Heart right ventricle (tissue), 16 donors: ENCODE measurements at regions not wholly inside any gene's neighbourhood (a gene's known extent, or its start where the extent isn't known, plus 50 kb on each side); places are given as distances from the start of the nearest gene placed in this dataset.
A peak's percentile ranks its signal among the peaks of the same experiment; 100 is the strongest.

Source experiments
- ATAC-seq, 8 donors: fragments of 200-7000 bp; cut with Tn5 transposase; one replicate each; pipeline ENCODE4 v1.9.1; 2020; ENCODE audit warnings: mild to moderate bottlenecking in 8 of 8, moderate library complexity in 8 of 8, moderate number of reproducible peaks in 1 of 8
- DNase-seq, 2 donors: peaks; one replicate each; pipeline ENCODE4 v3.0.0-alpha.2; 2020
- H3K27ac ChIP-seq, 10 donors: fragments of 200-600 bp; sonication (generic) in 2 of 10; one replicate each; pipeline versions ENCODE4 v1.5.0 to v1.8.0; 2020 to 2022; ENCODE audit warnings: mild to moderate bottlenecking in 3 of 10
- H3K27me3 ChIP-seq, 7 donors: fragments of 200-600 bp; one replicate each; pipeline ENCODE4 v1.8.0; 2021 to 2022; ENCODE audit warnings: mild to moderate bottlenecking in 2 of 7
- H3K36me3 ChIP-seq, 9 donors: fragments of 200-600 bp; sonication (generic) in 1 of 9; one replicate each; pipeline versions ENCODE4 v1.5.0 to v1.8.0; 2020 to 2022; ENCODE audit warnings: mild to moderate bottlenecking in 2 of 9
- H3K4me1 ChIP-seq, 9 donors: fragments of 200-600 bp; sonication (generic) in 1 of 9; one replicate each; pipeline versions ENCODE4 v1.5.0 to v1.8.0; 2020 to 2022; ENCODE audit warnings: mild to moderate bottlenecking in 4 of 9
- H3K4me3 ChIP-seq, 10 donors: fragments of 200-600 bp; sonication (generic) in 2 of 10; one replicate each; pipeline versions ENCODE4 v1.5.0 to v1.8.0; 2020 to 2022; ENCODE audit warnings: mild to moderate bottlenecking in 7 of 10, moderate library complexity in 2 of 10
- H3K9me3 ChIP-seq, 11 donors: fragments of 200-600 bp in 10 of 11; sonication (generic) in 2 of 11; one replicate each; pipeline versions ENCODE4 v1.5.0 to v1.8.0; 2013 to 2022; ENCODE audit warnings: mild to moderate bottlenecking in 2 of 11, control low read depth in 1 of 11, moderate library complexity in 1 of 11
- WGBS, 2 donors: extraction: QIAGEN DNeasy Blood & Tissue Kit; methylation state at CpG; one replicate each; pipeline ENCODE4 v1.1.7; 2013; ENCODE audit warnings: inconsistent platforms in 1 of 2; 5-methylcytosine and 5-hydroxymethylcytosine counted together
- intact Hi-C, 10 donors: fragments of 100-400 bp; cut with DNase I; formaldehyde crosslinking; loops; one replicate each; pipeline versions ENCODE4 v1.11.1 to v1.14.2; 2022
- TF ChIP-seq, protein P1 (sequence below), 9 donors: fragments of 200-600 bp; sonication (generic) in 2 of 9; IDR thresholded peaks; one replicate each; pipeline versions ENCODE4 v1.5.0 to v1.8.0; 2021 to 2022; ENCODE audit warnings: antibody characterized with exemption in 9 of 9, mild to moderate bottlenecking in 5 of 9, moderate library complexity in 1 of 9
- donor health status: Arrhythmogenic right ventricular cardiomyopathy.
- donor health status: ischemic (EF 13 %, LVEDD 7.1; RV severe dilation, severe dysfunction).
- donor health status: healthy with polysubstance abuse.
- donor health status: DM: no; HTN: yes; CAD: no.
- donor health status: DM: no; HTN: no; CAD: no.
- donor health status: ischemic (EF 25% LVEDD 6.9; RV normal size, moderate dysfunction).
- donor health status: ischemic (EF 25% LVEDD 5.7; RV mildly dilated, moderate dysfunction).
- donor health status: healthy.
- donor health status: DM: yes; HTN: yes; CAD: no.
- donor health status: Ischemic cardiomyopathy.
- donor health status: ischemic (EF 35%, LVEDD 5.7; RV mildly dilated, moderate dysfunction).
- donor health status: nonischemic (EF 11% LVEDD 7.7; RV severe dilation, severe dysfunction).
- donor health status: DM: yes; HTN: yes; CAD: no.
- donor health status: PGD.
- donor health status: ischemic (EF 29% LVEDD 5.4; RV normal size, mild dysfunction).
- donor health status: nonischemic (EF 23%, LVEDD 6.1; RV moderate dilation, normal function).

DNA sequence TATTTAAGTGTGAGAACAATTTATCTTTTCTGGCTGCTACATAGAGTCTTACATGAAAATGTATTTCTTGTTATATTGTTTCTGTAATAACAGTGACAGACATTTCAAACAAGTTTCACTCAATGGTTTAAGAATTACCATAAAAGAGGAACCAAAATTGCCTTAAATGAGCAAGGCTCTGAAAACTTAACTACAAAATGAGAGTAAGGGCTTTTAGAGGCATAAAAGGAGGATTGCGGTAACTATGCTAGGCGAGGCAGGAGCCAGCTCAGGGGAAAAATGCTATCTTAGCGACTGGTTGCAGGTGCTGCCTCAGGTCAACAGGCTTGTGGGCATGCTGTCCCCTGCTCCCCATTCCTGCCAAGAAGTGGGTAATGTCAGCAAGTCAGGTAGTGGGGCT is 81.7 kb upstream of the MSI2 start:
- 69 to 85% methylated on average over 3 of the region's 3 CpGs for WGBS, 2 donors
- no peak overlapping the region for H3K4me3 ChIP-seq
- DNase-seq (no peak), ATAC-seq (no peak)
- H3K27ac ChIP-seq, result no peak overlapping the region
- TF ChIP-seq, protein P1, sequence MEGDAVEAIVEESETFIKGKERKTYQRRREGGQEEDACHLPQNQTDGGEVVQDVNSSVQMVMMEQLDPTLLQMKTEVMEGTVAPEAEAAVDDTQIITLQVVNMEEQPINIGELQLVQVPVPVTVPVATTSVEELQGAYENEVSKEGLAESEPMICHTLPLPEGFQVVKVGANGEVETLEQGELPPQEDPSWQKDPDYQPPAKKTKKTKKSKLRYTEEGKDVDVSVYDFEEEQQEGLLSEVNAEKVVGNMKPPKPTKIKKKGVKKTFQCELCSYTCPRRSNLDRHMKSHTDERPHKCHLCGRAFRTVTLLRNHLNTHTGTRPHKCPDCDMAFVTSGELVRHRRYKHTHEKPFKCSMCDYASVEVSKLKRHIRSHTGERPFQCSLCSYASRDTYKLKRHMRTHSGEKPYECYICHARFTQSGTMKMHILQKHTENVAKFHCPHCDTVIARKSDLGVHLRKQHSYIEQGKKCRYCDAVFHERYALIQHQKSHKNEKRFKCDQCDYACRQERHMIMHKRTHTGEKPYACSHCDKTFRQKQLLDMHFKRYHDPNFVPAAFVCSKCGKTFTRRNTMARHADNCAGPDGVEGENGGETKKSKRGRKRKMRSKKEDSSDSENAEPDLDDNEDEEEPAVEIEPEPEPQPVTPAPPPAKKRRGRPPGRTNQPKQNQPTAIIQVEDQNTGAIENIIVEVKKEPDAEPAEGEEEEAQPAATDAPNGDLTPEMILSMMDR (IDR thresholded peaks at IDR 0.05), result no peak
- no peaks in the 10 kb centered on the region for H3K36me3 ChIP-seq
- no peaks in the 10 kb centered on the region for H3K4me1 ChIP-seq
- intact Hi-C loops, result no loop called here
- peaks cover 0 to 5% (median 3%) of the 10 kb centered on the region in 7 donors for H3K27me3 ChIP-seq
- H3K9me3 ChIP-seq, result no peaks in the 10 kb centered on the region

DNA sequence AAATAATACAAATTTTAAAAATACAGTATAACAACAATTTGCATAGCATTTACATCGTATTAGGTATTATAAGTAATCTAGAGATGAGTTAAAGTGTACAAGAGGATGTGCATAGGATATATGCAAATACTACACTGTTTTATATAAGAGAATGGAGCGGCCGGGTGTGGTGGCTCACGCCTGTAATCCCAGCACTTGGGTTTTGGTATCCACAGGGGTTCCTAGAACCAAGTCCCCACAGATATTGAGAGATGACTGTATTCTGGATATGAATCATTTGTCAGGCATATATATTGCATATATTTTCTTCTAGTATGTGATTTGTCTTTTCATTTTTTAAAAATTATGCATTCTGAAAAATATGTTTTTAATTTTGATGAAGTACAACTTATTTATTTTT is 77.5 kb upstream of the MSI2 start:
- H3K4me1 ChIP-seq, result no peaks in the 10 kb centered on the region
- no peak overlapping the region for H3K4me3 ChIP-seq
- 91 to 93% methylated on average over 4 of the region's 4 CpGs for WGBS, 2 donors
- H3K9me3 ChIP-seq, result no peaks in the 10 kb centered on the region
- peaks cover 0 to 4% (median 0%) of the 10 kb centered on the region in 7 donors for H3K27me3 ChIP-seq
- ATAC-seq, result no peak
- H3K36me3 ChIP-seq, result no peaks in the 10 kb centered on the region
- DNase-seq, result no peak
- H3K27ac ChIP-seq, result no peak overlapping the region
- intact Hi-C loops, result no loop called here
- TF ChIP-seq, protein P1 (IDR thresholded peaks at IDR 0.05), result no peak

DNA sequence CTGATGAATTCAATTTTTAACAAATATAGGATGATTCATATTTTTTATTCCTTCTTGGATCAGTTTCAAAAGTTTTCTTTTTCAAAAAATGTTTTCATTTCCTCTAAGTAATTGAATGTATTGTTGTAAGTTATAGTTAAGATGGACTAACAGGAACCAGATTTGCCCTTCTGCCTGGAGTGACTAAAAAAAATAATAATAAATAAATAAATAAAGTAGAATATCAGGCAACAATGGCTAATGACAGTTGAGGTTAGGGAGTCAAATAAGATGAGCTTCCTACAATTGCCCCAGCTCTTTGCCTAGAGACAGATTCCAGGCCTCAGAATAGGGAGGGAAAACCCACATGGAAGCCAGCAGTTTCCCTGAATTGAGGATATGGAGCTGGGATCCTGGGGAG is 73.7 kb upstream of the MSI2 start:
- no peak for ATAC-seq
- intact Hi-C loops, result no loop called here
- TF ChIP-seq, protein P1 (IDR thresholded peaks at IDR 0.05), result no peak

DNA sequence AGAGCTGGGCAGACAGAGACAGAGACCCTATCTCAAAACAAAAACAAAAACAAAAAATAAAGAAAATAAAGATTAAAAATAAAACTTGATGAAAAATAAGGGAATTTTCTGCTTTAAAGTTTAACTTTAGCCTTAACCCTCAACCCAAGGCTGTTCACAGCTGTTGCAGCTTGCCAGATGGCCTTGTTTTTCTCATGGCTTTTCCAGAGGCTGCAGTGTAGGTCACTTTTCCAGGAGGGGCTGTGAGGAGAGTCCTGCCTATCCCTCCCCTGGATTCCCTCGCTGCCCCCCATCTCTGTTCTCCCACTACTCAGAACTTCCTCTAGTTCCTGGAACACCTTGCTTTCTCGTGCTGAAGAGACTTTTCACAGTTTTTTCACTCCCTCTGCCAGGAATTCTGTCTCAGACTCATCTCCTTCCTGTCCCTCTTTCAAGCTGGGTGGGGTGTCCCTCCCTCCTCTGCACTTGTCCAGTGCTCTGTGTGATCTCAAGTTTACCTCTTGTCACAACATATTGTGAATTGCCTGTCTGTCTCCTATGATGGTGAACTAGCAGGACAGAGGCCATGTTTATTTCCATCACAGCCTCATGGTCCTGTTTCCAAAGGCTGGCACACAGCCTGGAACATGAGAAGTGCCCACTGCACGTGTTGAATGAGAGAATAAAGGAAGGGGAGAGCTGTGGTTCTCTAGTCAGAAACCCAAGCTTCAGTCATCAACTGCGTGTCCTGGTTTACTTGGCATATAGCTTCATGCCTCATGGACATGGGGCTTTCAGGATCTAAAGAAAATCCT is 69.9 kb upstream of the MSI2 start:
- ATAC-seq (peak in 3 of 8 donors; percentile 53 to 62 (median 56)), DNase-seq (no peak)
- Histone ChIP-seq H3K27me3 (peaks cover 0 to 5% (median 0%) of the 10 kb centered on the region in 7 donors), H3K27ac (no peak overlapping the region), H3K4me1 (peaks cover 0 to 9% (median 0%) of the 10 kb centered on the region in 9 donors), H3K4me3 (no peak overlapping the region), H3K9me3 (no peaks in the 10 kb centered on the region), H3K36me3 (no peaks in the 10 kb centered on the region)
- intact Hi-C loops, result no loop called here
- TF ChIP-seq, protein P1 (IDR thresholded peaks at IDR 0.05), result no peak
- 41% methylated on average over 4 of the region's 4 CpGs for WGBS, 2 donors

More for the DNA sequence above, 73.7 kb upstream of the MSI2 start:
- Histone ChIP-seq H3K27me3 (no peaks in the 10 kb centered on the region), H3K9me3 (no peaks in the 10 kb centered on the region), H3K36me3 (no peaks in the 10 kb centered on the region), H3K4me3 (no peak overlapping the region), H3K4me1 (peaks cover 0 to 9% (median 0%) of the 10 kb centered on the region in 9 donors), H3K27ac (no peak overlapping the region)
- DNase-seq, result no peak
